H9 (cell line): ENCODE measurements at regions not wholly inside any gene's neighbourhood (a gene's known extent, or its start where the extent isn't known, plus 50 kb on each side); places are given as distances from the start of the nearest gene placed in this dataset.

Experiments
- DNase-seq: peaks from one replicate; pipeline ENCODE4 v3.0.0-alpha.2; 2017
- H2AFZ ChIP-seq: one replicate; pipeline ENCODE4 v1.6.1; 2013; ENCODE audit warnings: mild to moderate bottlenecking, low read length, control low read depth, moderate library complexity
- H2AK5ac ChIP-seq: 2 replicates; pipeline ENCODE4 v1.6.1; 2013; ENCODE audit warnings: low read length, control low read depth, mixed read lengths; ENCODE audit not compliant: insufficient read length
- H2BK120ac ChIP-seq: one replicate; pipeline ENCODE4 v1.6.1; 2013; ENCODE audit warnings: low read depth, mild to moderate bottlenecking, low read length, control low read depth, inconsistent platforms; ENCODE audit not compliant: poor library complexity, severe bottlenecking
- H2BK12ac ChIP-seq: 2 replicates; pipeline ENCODE4 v1.6.1; 2013; ENCODE audit warnings: low read length, control low read depth, mixed read lengths, low read depth; ENCODE audit not compliant: insufficient read length
- H2BK15ac ChIP-seq: 2 replicates; pipeline ENCODE4 v1.6.1; 2013; ENCODE audit warnings: low read depth, low read length, control low read depth
- H2BK20ac ChIP-seq: one replicate; pipeline ENCODE4 v1.6.1; 2013; ENCODE audit warnings: low read depth, mild to moderate bottlenecking, low read length, control low read depth, inconsistent platforms; ENCODE audit not compliant: poor library complexity, severe bottlenecking
- H2BK5ac ChIP-seq: 2 replicates; pipeline ENCODE4 v1.6.1; 2013; ENCODE audit warnings: low read length, control low read depth, mixed read lengths; ENCODE audit not compliant: insufficient read length
- H3K14ac ChIP-seq: 2 replicates; pipeline ENCODE4 v1.6.1; 2013; ENCODE audit warnings: low read length, control low read depth; ENCODE audit not compliant: insufficient read depth
- H3K18ac ChIP-seq: 2 replicates; pipeline ENCODE4 v1.6.1; 2013; ENCODE audit warnings: low read depth, mild to moderate bottlenecking, mixed read lengths, low read length, control low read depth; ENCODE audit not compliant: insufficient read length
- H3K23ac ChIP-seq: 2 replicates; pipeline ENCODE4 v1.6.1; 2013; ENCODE audit warnings: low read length, control low read depth, mixed read lengths, low read depth; ENCODE audit not compliant: insufficient read length
- H3K23me2 ChIP-seq: 2 replicates; pipeline ENCODE4 v1.6.1; 2013; ENCODE audit warnings: low read depth, mild to moderate bottlenecking, mixed read lengths, low read length, control low read depth; ENCODE audit not compliant: insufficient read length, poor library complexity, severe bottlenecking
- H3K27ac ChIP-seq: 2 replicates; pipeline ENCODE4 v1.5.1; 2013; ENCODE audit warnings: low read length, control low read depth, mixed read lengths, low read depth; ENCODE audit not compliant: insufficient read length
- H3K27me3 ChIP-seq: 2 replicates; pipeline ENCODE4 v1.6.1; 2013; ENCODE audit warnings: low read length, control low read depth, inconsistent platforms; ENCODE audit not compliant: insufficient read depth
- H3K4ac ChIP-seq: 2 replicates; pipeline ENCODE4 v1.6.1; 2013; ENCODE audit warnings: low read depth, mild to moderate bottlenecking, control low read depth, inconsistent platforms, low read length, moderate library complexity
- H3K4me1 ChIP-seq: 2 replicates; pipeline ENCODE4 v1.6.1; 2013; ENCODE audit warnings: low read length, control low read depth, inconsistent platforms; ENCODE audit not compliant: insufficient read depth
- H3K4me2 ChIP-seq: 2 replicates; pipeline ENCODE4 v1.6.1; 2013; ENCODE audit warnings: low read length, control low read depth, mixed read lengths; ENCODE audit not compliant: insufficient read length, insufficient read depth
- H3K56ac ChIP-seq: 2 replicates; pipeline ENCODE4 v1.6.1; 2013; ENCODE audit warnings: low read depth, mild to moderate bottlenecking, mixed read lengths, low read length, control low read depth; ENCODE audit not compliant: insufficient read length
- H3K79me1 ChIP-seq: 2 replicates; pipeline ENCODE4 v1.6.1; 2013; ENCODE audit warnings: low read depth, mild to moderate bottlenecking, moderate library complexity, low read length, control low read depth, inconsistent platforms; ENCODE audit not compliant: insufficient read depth, poor library complexity, severe bottlenecking
- H3K79me2 ChIP-seq: 2 replicates; pipeline ENCODE4 v1.6.1; 2013; ENCODE audit warnings: low read length, control low read depth, inconsistent platforms; ENCODE audit not compliant: insufficient read depth
- H3K9ac ChIP-seq: 2 replicates; pipeline ENCODE4 v1.6.1; 2013; ENCODE audit warnings: low read length, control low read depth, mixed read lengths; ENCODE audit not compliant: insufficient read length; ENCODE audit errors: extremely low read depth
- H3K9me3 ChIP-seq: one replicate; pipeline ENCODE4 v1.6.1; 2013; ENCODE audit warnings: low read depth, low read length, inconsistent platforms; ENCODE audit not compliant: control insufficient read depth
- H3T11ph ChIP-seq: one replicate; pipeline ENCODE4 v1.6.1; 2013; ENCODE audit warnings: mild to moderate bottlenecking, low read length, control low read depth, inconsistent platforms
- H4K20me1 ChIP-seq: one replicate; pipeline ENCODE4 v1.6.1; 2013; ENCODE audit not compliant: control insufficient read depth, insufficient read length, insufficient read depth
- H4K5ac ChIP-seq: 2 replicates; pipeline ENCODE4 v1.6.1; 2013; ENCODE audit warnings: low read depth, mild to moderate bottlenecking, mixed read lengths, low read length, control low read depth; ENCODE audit not compliant: insufficient read length
- H4K8ac ChIP-seq: replicated peaks from 2 replicates; pipeline ENCODE4 v1.6.1; 2013; ENCODE audit warnings: low read length, control low read depth, mixed read lengths, low read depth; ENCODE audit not compliant: insufficient read length
- H4K91ac ChIP-seq: 2 replicates; pipeline ENCODE4 v1.6.1; 2013; ENCODE audit warnings: low read depth, mild to moderate bottlenecking, moderate library complexity, mixed read lengths, low read length, control low read depth; ENCODE audit not compliant: insufficient read length
- H3K27ac Mint-ChIP-seq, 3 experiments: 2 replicates in 2 of 3; 3 replicates in 1 of 3; pipeline ENCODE4 v1.8.0; 2020 to 2021; ENCODE audit warnings: mixed read lengths in 3 of 3, mild to moderate bottlenecking in 1 of 3, moderate library complexity in 1 of 3
- H3K27me3 Mint-ChIP-seq: 2 replicates; pipeline ENCODE4 v1.8.0; 2021; ENCODE audit warnings: low read depth, mild to moderate bottlenecking, moderate library complexity, mixed read lengths
- H3K36me3 Mint-ChIP-seq, 3 experiments: 2 replicates in 2 of 3; 3 replicates in 1 of 3; pipeline ENCODE4 v1.8.0; 2020 to 2021; ENCODE audit warnings: low read depth in 3 of 3, mixed read lengths in 3 of 3; ENCODE audit not compliant: insufficient read depth in 1 of 3
- H3K4me1 Mint-ChIP-seq, 2 experiments: 2 replicates each; pipeline ENCODE4 v1.8.0; 2020; ENCODE audit warnings: mixed read lengths in 2 of 2
- H3K4me3 Mint-ChIP-seq, 2 experiments: 2 replicates in 1 of 2; 3 replicates in 1 of 2; pipeline ENCODE4 v1.8.0; 2020 to 2021; ENCODE audit warnings: mild to moderate bottlenecking in 2 of 2, mixed read lengths in 2 of 2, moderate library complexity in 1 of 2
- H3K9me3 Mint-ChIP-seq, 2 experiments: 2 replicates in 1 of 2; 3 replicates in 1 of 2; pipeline ENCODE4 v1.8.0; 2020; ENCODE audit warnings: mild to moderate bottlenecking in 2 of 2, mixed read lengths in 2 of 2, moderate library complexity in 1 of 2
- WGBS: extraction: QIAGEN DNeasy Blood & Tissue Kit; methylation state at CpG from one replicate; pipeline ENCODE4 v1.1.7; 2013; ENCODE audit warnings: missing lambda C conversion rate, low lambda C conversion rate, mixed read lengths; ENCODE audit not compliant: insufficient read length; ENCODE audit errors: extremely low coverage; 5-methylcytosine and 5-hydroxymethylcytosine counted together
- TF ChIP-seq, protein P1 (sequence below): fragments of 200-600 bp; sonication (generic); conservative IDR thresholded peaks from 3 replicates; pipeline ENCODE4 v1.8.0; 2021; ENCODE audit warnings: antibody characterized with exemption, mild to moderate bottlenecking

DNA sequence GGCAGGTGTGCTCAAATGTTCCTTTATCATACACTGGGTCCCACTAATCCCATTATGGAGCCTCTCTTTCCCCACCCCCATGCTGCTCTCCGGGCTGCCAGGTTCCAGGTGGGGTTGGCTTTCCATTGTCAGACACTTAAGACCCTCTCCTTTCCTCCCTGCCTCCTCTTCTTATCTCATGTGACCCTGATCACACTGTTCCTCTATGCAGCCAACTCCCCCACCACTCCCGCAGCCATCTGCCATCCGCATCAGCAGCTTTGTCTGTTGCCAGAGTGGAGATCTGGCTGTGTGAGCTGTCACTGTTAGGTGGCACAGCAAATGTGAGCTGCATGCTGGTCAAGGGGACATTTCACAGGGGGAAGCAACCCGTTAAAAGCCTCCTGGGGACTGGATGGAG lies 391.4 kb downstream of the TNS3 start:
- Histone ChIP-seq H2AK5ac (no peak overlapping the region), H3K27ac (no peak overlapping the region), H2BK5ac (no peak overlapping the region), H3K4ac (no peak overlapping the region), H3K18ac (no peak overlapping the region), H2AFZ (no peak overlapping the region), H3K79me2 (no peaks in the 10 kb centered on the region), H3K23me2 (no peaks in the 10 kb centered on the region), H3K9ac (no peak overlapping the region), H3K27me3 (no peaks in the 10 kb centered on the region), H4K8ac (no peak overlapping the region), H4K91ac (no peak overlapping the region), H3K23ac (no peak overlapping the region), H4K5ac (no peak overlapping the region), H3K79me1 (no peaks in the 10 kb centered on the region), H3K4me1 (no peaks in the 10 kb centered on the region), H3K4me2 (no peak overlapping the region), H2BK120ac (no peak overlapping the region), H2BK12ac (no peak overlapping the region), H3K14ac (no peak overlapping the region), H2BK20ac (no peak overlapping the region), H4K20me1 (no peaks in the 10 kb centered on the region), H3T11ph (no peak overlapping the region), H3K9me3 (no peaks in the 10 kb centered on the region), H3K56ac (no peak overlapping the region), H2BK15ac (no peak overlapping the region)
- no peaks in the 10 kb centered on the region for H3K36me3 Mint-ChIP-seq
- peaks cover 8 to 10% of the 10 kb centered on the region in 2 experiments for H3K4me1 Mint-ChIP-seq
- no peaks in the 10 kb centered on the region for H3K9me3 Mint-ChIP-seq
- DNase-seq, result no peak
- H3K4me3 Mint-ChIP-seq, result no peak overlapping the region
- H3K27ac Mint-ChIP-seq, result no peak overlapping the region
- TF ChIP-seq, protein P1, sequence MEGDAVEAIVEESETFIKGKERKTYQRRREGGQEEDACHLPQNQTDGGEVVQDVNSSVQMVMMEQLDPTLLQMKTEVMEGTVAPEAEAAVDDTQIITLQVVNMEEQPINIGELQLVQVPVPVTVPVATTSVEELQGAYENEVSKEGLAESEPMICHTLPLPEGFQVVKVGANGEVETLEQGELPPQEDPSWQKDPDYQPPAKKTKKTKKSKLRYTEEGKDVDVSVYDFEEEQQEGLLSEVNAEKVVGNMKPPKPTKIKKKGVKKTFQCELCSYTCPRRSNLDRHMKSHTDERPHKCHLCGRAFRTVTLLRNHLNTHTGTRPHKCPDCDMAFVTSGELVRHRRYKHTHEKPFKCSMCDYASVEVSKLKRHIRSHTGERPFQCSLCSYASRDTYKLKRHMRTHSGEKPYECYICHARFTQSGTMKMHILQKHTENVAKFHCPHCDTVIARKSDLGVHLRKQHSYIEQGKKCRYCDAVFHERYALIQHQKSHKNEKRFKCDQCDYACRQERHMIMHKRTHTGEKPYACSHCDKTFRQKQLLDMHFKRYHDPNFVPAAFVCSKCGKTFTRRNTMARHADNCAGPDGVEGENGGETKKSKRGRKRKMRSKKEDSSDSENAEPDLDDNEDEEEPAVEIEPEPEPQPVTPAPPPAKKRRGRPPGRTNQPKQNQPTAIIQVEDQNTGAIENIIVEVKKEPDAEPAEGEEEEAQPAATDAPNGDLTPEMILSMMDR, result no peak
- peaks cover 11% of the 10 kb centered on the region for H3K27me3 Mint-ChIP-seq
- WGBS, result no CpG with 5 or more reads among the region's 4 CpGs
